Trophoblast cell (in vitro differentiated cells and primary cell): ENCODE measurements at regions not wholly inside any gene's neighbourhood (a gene's known extent, or its start where the extent isn't known, plus 50 kb on each side); places are given as distances from the start of the nearest gene placed in this dataset.
A peak's percentile ranks its signal among the peaks of the same experiment; 100 is the strongest.

ENCODE experiments used
- DNase-seq, 2 donors: peaks; one replicate each; pipeline ENCODE4 v3.0.0-alpha.2; 2016
- H2AFZ ChIP-seq: 2 replicates; pipeline ENCODE4 v1.6.1; 2013; ENCODE audit warnings: low read length, moderate library complexity, mild to moderate bottlenecking; ENCODE audit not compliant: insufficient read depth, poor library complexity
- H2AK5ac ChIP-seq: 2 replicates; pipeline ENCODE4 v1.6.1; 2013; ENCODE audit warnings: mild to moderate bottlenecking, low read length
- H2BK120ac ChIP-seq: 2 replicates; pipeline ENCODE4 v1.6.1; 2013; ENCODE audit warnings: low read length, mild to moderate bottlenecking, moderate library complexity; ENCODE audit not compliant: insufficient read depth, poor library complexity
- H2BK12ac ChIP-seq: 2 replicates; pipeline ENCODE4 v1.6.1; 2013; ENCODE audit warnings: mild to moderate bottlenecking, low read length, moderate library complexity
- H2BK5ac ChIP-seq: 2 replicates; pipeline ENCODE4 v1.6.1; 2013; ENCODE audit warnings: low read length, low read depth, moderate library complexity, mild to moderate bottlenecking; ENCODE audit not compliant: poor library complexity
- H3K14ac ChIP-seq: 2 replicates; pipeline ENCODE4 v1.6.1; 2013; ENCODE audit warnings: mild to moderate bottlenecking, low read length
- H3K18ac ChIP-seq: 2 replicates; pipeline ENCODE4 v1.6.1; 2013; ENCODE audit warnings: mild to moderate bottlenecking, low read length
- H3K23ac ChIP-seq: 2 replicates; pipeline ENCODE4 v1.6.1; 2013; ENCODE audit warnings: low read length
- H3K27ac ChIP-seq: 2 replicates; pipeline ENCODE4 v1.5.1; 2013; ENCODE audit warnings: low read depth, mild to moderate bottlenecking, inconsistent platforms, low read length, moderate library complexity
- H3K27me3 ChIP-seq: 2 replicates; pipeline ENCODE4 v1.6.1; 2013; ENCODE audit warnings: inconsistent platforms, mild to moderate bottlenecking, low read length, moderate library complexity; ENCODE audit not compliant: insufficient read depth
- H3K36me3 ChIP-seq, 2 experiments: 1 replicate in 1 of 2; 2 replicates in 1 of 2; pipeline ENCODE4 v1.6.1; 2013; ENCODE audit warnings: low read length in 2 of 2, mild to moderate bottlenecking in 2 of 2, moderate library complexity in 1 of 2; ENCODE audit not compliant: insufficient read depth in 2 of 2, control insufficient read depth in 1 of 2
- H3K4ac ChIP-seq: 2 replicates; pipeline ENCODE4 v1.6.1; 2013; ENCODE audit warnings: low read depth, mild to moderate bottlenecking, low read length, moderate library complexity
- H3K4me1 ChIP-seq, 2 experiments: 1 replicate in 1 of 2; 2 replicates in 1 of 2; pipeline ENCODE4 v1.6.1; 2013; ENCODE audit warnings: low read length in 2 of 2, mild to moderate bottlenecking in 2 of 2, moderate library complexity in 1 of 2; ENCODE audit not compliant: insufficient read depth in 2 of 2, control insufficient read depth in 1 of 2
- H3K4me2 ChIP-seq: 2 replicates; pipeline ENCODE4 v1.6.1; 2013; ENCODE audit warnings: inconsistent platforms, mild to moderate bottlenecking, low read length, moderate library complexity
- H3K4me3 ChIP-seq: 2 replicates; pipeline ENCODE4 v1.5.1; 2013; ENCODE audit warnings: mild to moderate bottlenecking, low read depth, low read length, inconsistent platforms
- H3K79me1 ChIP-seq: one replicate; pipeline ENCODE4 v1.6.1; 2013; ENCODE audit warnings: low read length
- H3K79me2 ChIP-seq: 2 replicates; pipeline ENCODE4 v1.6.1; 2013; ENCODE audit warnings: low read length, mild to moderate bottlenecking; ENCODE audit not compliant: control insufficient read depth, insufficient read depth, poor library complexity
- H3K9ac ChIP-seq: 2 replicates; pipeline ENCODE4 v1.6.1; 2013; ENCODE audit warnings: mild to moderate bottlenecking, low read length
- H3K9me3 ChIP-seq: 2 replicates; pipeline ENCODE4 v1.6.1; 2013; ENCODE audit warnings: low read depth, mild to moderate bottlenecking, control low read depth, inconsistent platforms, low read length; ENCODE audit not compliant: insufficient read depth
- H4K12ac ChIP-seq: 2 replicates; pipeline ENCODE4 v1.6.1; 2013; ENCODE audit warnings: low read depth, mild to moderate bottlenecking, low read length, moderate library complexity
- H4K8ac ChIP-seq: 2 replicates; pipeline ENCODE4 v1.6.1; 2013; ENCODE audit warnings: low read depth, mild to moderate bottlenecking, low read length, moderate library complexity
- H4K91ac ChIP-seq: one replicate; pipeline ENCODE4 v1.6.1; 2013; ENCODE audit warnings: low read depth, mild to moderate bottlenecking, low read length, moderate library complexity
- WGBS: extraction: QIAGEN DNeasy Blood & Tissue Kit; methylation state at CpG from one replicate; pipeline ENCODE4 v1.1.7; 2013; ENCODE audit warnings: missing lambda C conversion rate; ENCODE audit not compliant: insufficient read length, insufficient coverage; ENCODE audit errors: extremely low coverage; 5-methylcytosine and 5-hydroxymethylcytosine counted together

GRCh38 chr4:128558896-128559679 is 250.4 kb upstream of the JADE1 start:
- no peak overlapping the region for H4K12ac ChIP-seq
- H3K4me1 ChIP-seq, result peaks cover 4% of the 10 kb centered on the region in 2 experiments
- H2BK12ac ChIP-seq, result peak overlapping the region; percentile 51
- no peak overlapping the region for H3K4ac ChIP-seq
- no peak overlapping the region for H2BK120ac ChIP-seq
- no peak overlapping the region for H3K9ac ChIP-seq
- no peak overlapping the region for H2AFZ ChIP-seq
- no peak overlapping the region for H2AK5ac ChIP-seq
- H3K27ac ChIP-seq, result no peak overlapping the region
- WGBS, result no CpG with 5 or more reads among the region's 8 CpGs
- no peak overlapping the region for H3K14ac ChIP-seq
- H3K36me3 ChIP-seq, result no peaks in the 10 kb centered on the region
- H4K8ac ChIP-seq, result no peak overlapping the region
- peak overlapping the region; percentile 0 for H4K91ac ChIP-seq
- no peak overlapping the region for H3K4me3 ChIP-seq
- no peaks in the 10 kb centered on the region for H3K27me3 ChIP-seq
- H3K9me3 ChIP-seq, result no peaks in the 10 kb centered on the region
- no peaks in the 10 kb centered on the region for H3K79me2 ChIP-seq
- no peak overlapping the region for H3K4me2 ChIP-seq
- H2BK5ac ChIP-seq, result no peak overlapping the region
- no peak overlapping the region for H3K18ac ChIP-seq
- H3K23ac ChIP-seq, result no peak overlapping the region
- peaks cover 10% of the 10 kb centered on the region for H3K79me1 ChIP-seq
- no peak for DNase-seq

- H3K14ac ChIP-seq, result no peak overlapping the region
- no peaks in the 10 kb centered on the region for H3K9me3 ChIP-seq
- H3K4me1 ChIP-seq, result peaks cover 11 to 12% of the 10 kb centered on the region in 2 experiments
- DNase-seq, result no peak
- no peak overlapping the region for H2AFZ ChIP-seq
- H3K36me3 ChIP-seq, result no peaks in the 10 kb centered on the region
- no peak overlapping the region for H3K18ac ChIP-seq
- no peak overlapping the region for H2BK120ac ChIP-seq
- no peak overlapping the region for H4K8ac ChIP-seq
- H3K23ac ChIP-seq, result no peak overlapping the region
- WGBS, result no CpG with 5 or more reads among the region's 3 CpGs
- H4K91ac ChIP-seq, result no peak overlapping the region
- no peak overlapping the region for H2BK12ac ChIP-seq
- H3K79me1 ChIP-seq, result peaks cover 21% of the 10 kb centered on the region
- H3K27me3 ChIP-seq, result no peaks in the 10 kb centered on the region
- no peak overlapping the region for H2AK5ac ChIP-seq
- H2BK5ac ChIP-seq, result no peak overlapping the region
- peaks cover 3% of the 10 kb centered on the region for H3K79me2 ChIP-seq
- no peak overlapping the region for H3K4me3 ChIP-seq
- H3K27ac ChIP-seq, result no peak overlapping the region
- H3K4me2 ChIP-seq, result no peak overlapping the region
- H4K12ac ChIP-seq, result no peak overlapping the region
- no peak overlapping the region for H3K9ac ChIP-seq
- H3K4ac ChIP-seq, result no peak overlapping the region
Measured at GRCh38 chr4:128556756-128557155, 252.7 kb upstream of the JADE1 start.

GRCh38 chr4:128553686-128554515 is 255.6 kb upstream of the JADE1 start:
- Histone ChIP-seq H2BK120ac (no peak overlapping the region), H3K18ac (no peak overlapping the region), H2BK5ac (no peak overlapping the region), H2AFZ (no peak overlapping the region), H4K8ac (no peak overlapping the region), H3K23ac (no peak overlapping the region), H3K4me3 (no peak overlapping the region), H3K79me2 (peaks cover 3% of the 10 kb centered on the region), H4K91ac (no peak overlapping the region), H3K9ac (no peak overlapping the region), H3K27me3 (no peaks in the 10 kb centered on the region), H3K4me1 (peaks cover 8 to 9% of the 10 kb centered on the region in 2 experiments), H2BK12ac (no peak overlapping the region), H3K79me1 (peaks cover 16% of the 10 kb centered on the region), H4K12ac (no peak overlapping the region), H2AK5ac (no peak overlapping the region), H3K27ac (no peak overlapping the region), H3K36me3 (no peaks in the 10 kb centered on the region), H3K4ac (no peak overlapping the region), H3K14ac (no peak overlapping the region), H3K4me2 (no peak overlapping the region), H3K9me3 (peaks cover 3% of the 10 kb centered on the region)
- no CpG with 5 or more reads among the region's 5 CpGs for WGBS
- DNase-seq, result peak; percentile 68 to 85

GRCh38 chr4:128552586-128552907 is 257.0 kb upstream of the JADE1 start:
- Histone ChIP-seq H3K27ac (peak overlapping the region; percentile 57), H2BK120ac (peak overlapping the region; percentile 33), H2AFZ (no peak overlapping the region), H3K9me3 (peaks cover 3% of the 10 kb centered on the region), H3K79me1 (peaks cover 16% of the 10 kb centered on the region), H3K36me3 (no peaks in the 10 kb centered on the region), H3K9ac (no peak overlapping the region), H3K4me3 (no peak overlapping the region), H4K12ac (no peak overlapping the region), H3K14ac (peak overlapping the region; percentile 50), H3K23ac (no peak overlapping the region), H2BK5ac (no peak overlapping the region), H3K4me2 (no peak overlapping the region), H3K4ac (no peak overlapping the region), H3K27me3 (no peaks in the 10 kb centered on the region), H4K91ac (no peak overlapping the region), H3K18ac (no peak overlapping the region), H3K4me1 (peaks cover 8 to 9% of the 10 kb centered on the region in 2 experiments), H2AK5ac (no peak overlapping the region), H2BK12ac (peak overlapping the region; percentile 23), H4K8ac (peak overlapping the region; percentile 17), H3K79me2 (peaks cover 3% of the 10 kb centered on the region)
- WGBS, result no CpG with 5 or more reads among the region's 4 CpGs
- DNase-seq, result no peak
